Endodermal cell (in vitro differentiated cells): ENCODE measurements at regions not wholly inside any gene's neighbourhood (a gene's known extent, or its start where the extent isn't known, plus 50 kb on each side); places are given as distances from the start of the nearest gene placed in this dataset.

Experiments
- DNase-seq: peaks from one replicate; pipeline ENCODE4 v3.0.0-alpha.2; 2017
- H3K27ac ChIP-seq: 2 replicates; pipeline ENCODE4 v1.5.1; 2013; ENCODE audit warnings: mild to moderate bottlenecking, low read depth, low read length, moderate library complexity
- H3K27me3 ChIP-seq: 2 replicates; pipeline ENCODE4 v1.6.1; 2013; ENCODE audit warnings: mild to moderate bottlenecking, low read length, moderate library complexity; ENCODE audit not compliant: insufficient read depth, control insufficient read depth, poor library complexity, severe bottlenecking
- H3K36me3 ChIP-seq: 2 replicates; pipeline ENCODE4 v1.7.0; 2013; ENCODE audit warnings: mild to moderate bottlenecking, low read length, moderate library complexity; ENCODE audit not compliant: control insufficient read depth, insufficient read depth
- H3K4me1 ChIP-seq: one replicate; pipeline ENCODE4 v1.7.0; 2013; ENCODE audit warnings: low read length; ENCODE audit not compliant: control insufficient read depth, insufficient read depth
- H3K4me3 ChIP-seq: 2 replicates; pipeline ENCODE4 v1.5.1; 2013; ENCODE audit warnings: mild to moderate bottlenecking, low read length, moderate library complexity
- H3K9ac ChIP-seq: 2 replicates; pipeline ENCODE4 v1.6.1; 2013; ENCODE audit warnings: mild to moderate bottlenecking, low read length, moderate library complexity; ENCODE audit not compliant: poor library complexity, severe bottlenecking; ENCODE audit errors: extremely low read depth
- H3K9me3 ChIP-seq: 2 replicates; pipeline ENCODE4 v1.6.1; 2013; ENCODE audit warnings: mild to moderate bottlenecking, low read length, moderate library complexity; ENCODE audit not compliant: control insufficient read depth
- H3K27ac Mint-ChIP-seq: 2 replicates; pipeline ENCODE4 v1.8.0; 2020; ENCODE audit warnings: mixed read lengths
- H3K27me3 Mint-ChIP-seq: 2 replicates; pipeline ENCODE4 v1.8.0; 2021; ENCODE audit warnings: mild to moderate bottlenecking, mixed read lengths; ENCODE audit not compliant: insufficient read depth
- H3K36me3 Mint-ChIP-seq: 2 replicates; pipeline ENCODE4 v1.8.0; 2020; ENCODE audit warnings: low read depth, mixed read lengths
- H3K4me1 Mint-ChIP-seq: 2 replicates; pipeline ENCODE4 v1.8.0; 2020; ENCODE audit warnings: mixed read lengths
- H3K4me3 Mint-ChIP-seq: 2 replicates; pipeline ENCODE4 v1.8.0; 2020; ENCODE audit warnings: mild to moderate bottlenecking, moderate library complexity, mixed read lengths
- H3K9me3 Mint-ChIP-seq: 2 replicates; pipeline ENCODE4 v1.8.0; 2020; ENCODE audit warnings: mild to moderate bottlenecking, mixed read lengths
- CTCF ChIP-seq: fragments of 200-600 bp; sonication (generic); conservative IDR thresholded peaks from 2 replicates; pipeline ENCODE4 v1.5.0; 2021; ENCODE audit warnings: antibody characterized with exemption, mild to moderate bottlenecking
- WGBS, 2 experiments: methylation state at CpG; one replicate each; pipeline versions ENCODE4 v1.1.5 to v1.1.7; 2013; ENCODE audit warnings: missing lambda C conversion rate in 2 of 2, mixed read lengths in 1 of 2; ENCODE audit not compliant: insufficient coverage in 1 of 2, insufficient read length in 1 of 2; 5-methylcytosine and 5-hydroxymethylcytosine counted together

GRCh38 chr3:181384970-181385369 lies 326.8 kb upstream of the SOX2 start:
- DNase-seq: peak; percentile 55

DNA sequence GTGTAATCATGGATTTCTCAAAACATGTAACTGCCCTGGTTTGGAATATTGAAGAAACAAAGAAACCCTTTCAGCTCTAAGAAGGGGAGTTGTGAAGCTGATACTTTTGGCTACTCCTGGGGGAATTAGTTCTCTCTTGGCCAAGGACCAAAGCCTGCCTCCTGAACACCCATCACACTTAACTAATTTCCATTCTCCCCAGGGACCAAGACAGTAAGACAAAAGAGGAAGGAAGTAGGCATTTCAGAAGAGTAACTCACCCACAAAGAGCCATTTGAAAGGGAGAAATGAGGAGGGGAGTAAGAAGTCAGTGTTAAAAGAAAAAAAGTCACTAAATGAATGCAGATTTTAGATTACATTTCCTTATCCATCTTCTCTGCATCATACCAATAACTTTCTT lies 328.0 kb upstream of the SOX2 start:
- no peak for TF ChIP-seq CTCF
- Mint-ChIP-seq H3K4me1 (peaks cover 5% of the 10 kb centered on the region), H3K36me3 (no peaks in the 10 kb centered on the region), H3K27me3 (peaks cover 2% of the 10 kb centered on the region), H3K27ac (no peak overlapping the region), H3K9me3 (peaks cover 1% of the 10 kb centered on the region), H3K4me3 (no peak overlapping the region)
- Histone ChIP-seq H3K27ac (no peak overlapping the region), H3K9me3 (no peaks in the 10 kb centered on the region), H3K4me1 (no peaks in the 10 kb centered on the region), H3K4me3 (no peak overlapping the region), H3K27me3 (no peaks in the 10 kb centered on the region), H3K9ac (no peak overlapping the region), H3K36me3 (no peaks in the 10 kb centered on the region)
- no peak for DNase-seq

More at GRCh38 chr3:181384970-181385369, 326.8 kb upstream of the SOX2 start:
- Histone ChIP-seq H3K36me3 (no peaks in the 10 kb centered on the region), H3K9ac (no peak overlapping the region), H3K27ac (no peak overlapping the region), H3K4me3 (no peak overlapping the region), H3K4me1 (no peaks in the 10 kb centered on the region), H3K9me3 (no peaks in the 10 kb centered on the region), H3K27me3 (no peaks in the 10 kb centered on the region)
- Mint-ChIP-seq H3K4me3 (no peak overlapping the region), H3K27me3 (peaks cover 2% of the 10 kb centered on the region), H3K36me3 (no peaks in the 10 kb centered on the region), H3K27ac (no peak overlapping the region), H3K4me1 (peaks cover 5% of the 10 kb centered on the region), H3K9me3 (peaks cover 1% of the 10 kb centered on the region)
- TF ChIP-seq CTCF: no peak

- Mint-ChIP-seq H3K4me1 (peaks cover 5% of the 10 kb centered on the region), H3K4me3 (no peak overlapping the region), H3K9me3 (peaks cover 1% of the 10 kb centered on the region), H3K27ac (no peak overlapping the region), H3K27me3 (peaks cover 2% of the 10 kb centered on the region), H3K36me3 (no peaks in the 10 kb centered on the region)
- Histone ChIP-seq H3K4me3 (no peak overlapping the region), H3K27me3 (no peaks in the 10 kb centered on the region), H3K4me1 (no peaks in the 10 kb centered on the region), H3K27ac (no peak overlapping the region), H3K36me3 (no peaks in the 10 kb centered on the region), H3K9ac (no peak overlapping the region), H3K9me3 (no peaks in the 10 kb centered on the region)
- DNase-seq: no peak
- WGBS, 2 experiments: 98% methylated on average over 6 to 7 of the region's 7 CpGs
- TF ChIP-seq CTCF: no peak
Observed at GRCh38 chr3:181383201-181383600, 328.5 kb upstream of the SOX2 start.
